ENCODE measurements at regions not wholly inside any gene's neighbourhood (a gene's known extent, or its start where the extent isn't known, plus 50 kb on each side); places are given as distances from the start of the nearest gene placed in this dataset.

DNA sequence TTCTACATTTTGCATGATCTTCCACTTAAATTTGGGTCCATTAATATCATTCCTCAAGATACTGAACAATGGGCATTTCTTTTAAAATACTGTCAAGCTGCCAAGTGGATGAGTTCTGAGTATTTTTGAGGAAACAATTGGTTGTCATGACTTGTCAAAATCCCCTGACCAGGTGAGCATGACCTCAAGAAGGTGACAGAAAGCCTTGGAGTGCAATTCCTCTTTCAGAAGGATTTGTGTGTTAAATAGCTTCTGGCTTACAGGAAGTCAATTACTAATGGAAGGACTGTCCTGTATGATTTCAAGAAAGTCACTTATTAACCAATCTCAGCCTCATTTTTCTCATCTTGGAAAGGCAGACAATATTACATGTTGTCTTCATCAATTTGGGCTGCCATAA lies 460.6 kb downstream of the TSN start:
- Histone ChIP-seq H3K4me3 (no peak overlapping the region), H3K27ac (no peak overlapping the region), H3K27me3 (no peaks in the 10 kb centered on the region), H3K36me3 (no peaks in the 10 kb centered on the region), H3K9me3 (no peaks in the 10 kb centered on the region), H3K4me1 (ENCODE audit: insufficient read depth) (no peaks in the 10 kb centered on the region)
- DNase-seq = no peak
- intact Hi-C loops (cut with DNase I) = no loop called here
- TF ChIP-seq EP300 (IDR thresholded peaks at IDR 0.05) = no peak
- no peak for TF ChIP-seq POLR2A (IDR thresholded peaks at IDR 0.05)
- TF ChIP-seq, protein P1, sequence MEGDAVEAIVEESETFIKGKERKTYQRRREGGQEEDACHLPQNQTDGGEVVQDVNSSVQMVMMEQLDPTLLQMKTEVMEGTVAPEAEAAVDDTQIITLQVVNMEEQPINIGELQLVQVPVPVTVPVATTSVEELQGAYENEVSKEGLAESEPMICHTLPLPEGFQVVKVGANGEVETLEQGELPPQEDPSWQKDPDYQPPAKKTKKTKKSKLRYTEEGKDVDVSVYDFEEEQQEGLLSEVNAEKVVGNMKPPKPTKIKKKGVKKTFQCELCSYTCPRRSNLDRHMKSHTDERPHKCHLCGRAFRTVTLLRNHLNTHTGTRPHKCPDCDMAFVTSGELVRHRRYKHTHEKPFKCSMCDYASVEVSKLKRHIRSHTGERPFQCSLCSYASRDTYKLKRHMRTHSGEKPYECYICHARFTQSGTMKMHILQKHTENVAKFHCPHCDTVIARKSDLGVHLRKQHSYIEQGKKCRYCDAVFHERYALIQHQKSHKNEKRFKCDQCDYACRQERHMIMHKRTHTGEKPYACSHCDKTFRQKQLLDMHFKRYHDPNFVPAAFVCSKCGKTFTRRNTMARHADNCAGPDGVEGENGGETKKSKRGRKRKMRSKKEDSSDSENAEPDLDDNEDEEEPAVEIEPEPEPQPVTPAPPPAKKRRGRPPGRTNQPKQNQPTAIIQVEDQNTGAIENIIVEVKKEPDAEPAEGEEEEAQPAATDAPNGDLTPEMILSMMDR (IDR thresholded peaks at IDR 0.05) = no peak

DNA sequence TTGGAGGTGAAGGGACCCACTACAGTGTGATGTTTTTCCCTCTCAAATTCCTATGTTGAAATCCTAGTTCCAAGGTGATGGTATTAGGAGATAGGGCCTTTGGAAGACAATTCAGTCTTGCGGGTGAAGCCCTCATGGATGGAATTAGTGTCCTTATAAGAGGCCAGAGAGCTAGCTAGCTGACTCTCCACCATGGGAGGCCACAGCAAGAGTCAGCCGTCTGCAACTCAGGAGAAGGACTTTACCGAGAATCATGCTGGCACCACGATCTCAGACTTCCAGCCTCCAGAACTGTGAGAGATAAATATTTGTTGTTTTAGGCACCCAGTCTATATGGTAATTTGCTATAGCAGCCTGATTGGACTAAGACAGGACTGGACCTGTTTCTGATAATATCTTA lies 461.4 kb downstream of the TSN start:
- intact Hi-C loops (cut with DNase I) = no loop called here
- DNase-seq = no peak
- no peak overlapping the region for H3K27ac ChIP-seq
- H3K27me3 ChIP-seq = no peaks in the 10 kb centered on the region
- no peaks in the 10 kb centered on the region for H3K9me3 ChIP-seq
- 83 to 96% (median 84%) methylated on average over 4 of the region's 4 CpGs for WGBS, 3 donors
- H3K36me3 ChIP-seq = no peaks in the 10 kb centered on the region
- TF ChIP-seq, protein P1 (IDR thresholded peaks at IDR 0.05) = no peak
- TF ChIP-seq EP300 (IDR thresholded peaks at IDR 0.05) = no peak
- no peak for TF ChIP-seq POLR2A (IDR thresholded peaks at IDR 0.05)
- no peak overlapping the region for H3K4me3 ChIP-seq
- H3K4me1 ChIP-seq (ENCODE audit: insufficient read depth) = no peaks in the 10 kb centered on the region

DNA sequence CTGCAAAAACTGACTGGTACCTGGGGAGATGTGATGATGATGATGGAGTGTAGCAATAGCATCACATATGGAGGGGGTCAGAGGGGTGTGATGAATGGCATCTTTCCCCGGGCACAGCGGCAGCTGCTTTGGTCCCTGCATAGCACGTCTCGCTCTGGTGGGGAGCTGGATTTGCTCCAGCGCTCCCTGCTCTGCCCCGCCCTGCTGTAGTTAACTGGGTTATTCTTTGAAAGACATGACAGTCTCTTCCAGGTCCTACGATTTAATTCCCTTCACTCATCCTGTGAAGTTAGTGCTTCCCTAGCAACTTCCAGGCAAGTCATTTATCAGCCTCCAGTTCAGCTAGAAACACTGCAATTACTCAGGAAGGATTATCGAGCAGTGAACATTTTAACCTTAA lies 463.1 kb downstream of the TSN start:
- no peaks in the 10 kb centered on the region for H3K27me3 ChIP-seq
- no peak overlapping the region for H3K4me3 ChIP-seq
- intact Hi-C loops (cut with DNase I) = no loop called here
- no peak for DNase-seq
- no peaks in the 10 kb centered on the region for H3K4me1 ChIP-seq (ENCODE audit: insufficient read depth)
- no peaks in the 10 kb centered on the region for H3K36me3 ChIP-seq
- no peaks in the 10 kb centered on the region for H3K9me3 ChIP-seq
- TF ChIP-seq EP300 (IDR thresholded peaks at IDR 0.05) (no peak), POLR2A (IDR thresholded peaks at IDR 0.05) (no peak)
- TF ChIP-seq, protein P1 (IDR thresholded peaks at IDR 0.05) = no peak
- WGBS, 3 donors = 78 to 89% (median 80%) methylated on average over 8 of the region's 8 CpGs
- H3K27ac ChIP-seq = no peak overlapping the region

DNA sequence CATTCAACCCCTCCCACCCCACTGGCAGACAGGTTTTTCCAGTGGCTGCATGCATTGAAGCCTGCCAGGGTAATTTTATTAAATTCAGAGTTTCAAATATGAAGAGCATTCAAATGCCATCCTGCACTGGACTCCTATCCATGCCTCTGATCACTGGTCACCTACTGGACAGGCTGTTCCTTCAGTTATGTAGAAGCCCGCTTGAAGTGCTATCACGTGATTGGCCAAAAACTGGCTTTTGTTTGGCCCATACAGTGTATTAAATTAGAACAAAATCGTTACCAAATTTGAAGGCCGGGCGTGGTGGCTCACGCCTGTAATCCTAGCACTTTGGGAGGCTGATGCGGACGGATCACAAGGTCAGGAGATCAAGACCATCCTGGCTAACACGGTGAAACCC lies 464.1 kb downstream of the TSN start:
- intact Hi-C loops (cut with DNase I) = no loop called here
- no peak for TF ChIP-seq POLR2A (IDR thresholded peaks at IDR 0.05)
- TF ChIP-seq, protein P1 (IDR thresholded peaks at IDR 0.05) = no peak
- no peak for TF ChIP-seq EP300 (IDR thresholded peaks at IDR 0.05)

DNA sequence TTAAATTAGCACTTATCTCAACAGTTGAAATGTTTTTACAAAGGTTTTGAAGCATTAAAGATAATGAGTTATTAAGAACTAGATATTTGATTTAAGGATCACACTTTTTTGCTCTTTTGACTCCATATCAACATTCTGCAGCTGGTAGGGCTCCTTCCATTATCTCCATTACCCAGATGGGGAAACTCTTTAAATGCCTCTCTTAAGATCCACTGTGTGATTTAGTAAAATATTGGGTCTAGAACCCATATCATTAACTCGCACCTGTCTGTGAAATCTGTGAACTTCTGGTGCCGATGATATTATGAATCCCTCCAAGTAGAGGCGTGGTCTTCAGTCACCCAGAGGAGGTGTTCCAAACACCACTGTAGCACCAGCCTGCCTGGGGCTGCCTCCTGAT lies 466.2 kb downstream of the TSN start:
- Histone ChIP-seq H3K9me3 (no peaks in the 10 kb centered on the region), H3K27ac (no peak overlapping the region), H3K27me3 (no peaks in the 10 kb centered on the region), H3K4me3 (no peak overlapping the region), H3K36me3 (no peaks in the 10 kb centered on the region), H3K4me1 (ENCODE audit: insufficient read depth) (no peaks in the 10 kb centered on the region)
- TF ChIP-seq, protein P1 (IDR thresholded peaks at IDR 0.05) = no peak
- TF ChIP-seq POLR2A (IDR thresholded peaks at IDR 0.05) = no peak
- TF ChIP-seq EP300 (IDR thresholded peaks at IDR 0.05) = no peak
- intact Hi-C loops (cut with DNase I) = no loop called here
- no peak for DNase-seq
- 92 to 93% (median 92%) methylated on average over 3 of the region's 3 CpGs for WGBS, 3 donors

More for the DNA sequence above, 464.1 kb downstream of the TSN start:
- Histone ChIP-seq H3K27me3 (no peaks in the 10 kb centered on the region), H3K4me1 (ENCODE audit: insufficient read depth) (no peaks in the 10 kb centered on the region), H3K9me3 (no peaks in the 10 kb centered on the region), H3K27ac (no peak overlapping the region), H3K4me3 (no peak overlapping the region), H3K36me3 (no peaks in the 10 kb centered on the region)
- no peak for DNase-seq
- 91 to 94% (median 93%) methylated on average over 9 of the region's 9 CpGs for WGBS, 3 donors

All from ovary (tissue), 7 donors.